ENCODE measurements at regions not wholly inside any gene's neighbourhood (a gene's known extent, or its start where the extent isn't known, plus 50 kb on each side); places are given as distances from the start of the nearest gene placed in this dataset.

- no peak for DNase-seq (ENCODE audit: low read depth in 2 of 2)
Measured at GRCh38 chr5:2658447-2658846, 93.0 kb downstream of the IRX2 start.

DNA sequence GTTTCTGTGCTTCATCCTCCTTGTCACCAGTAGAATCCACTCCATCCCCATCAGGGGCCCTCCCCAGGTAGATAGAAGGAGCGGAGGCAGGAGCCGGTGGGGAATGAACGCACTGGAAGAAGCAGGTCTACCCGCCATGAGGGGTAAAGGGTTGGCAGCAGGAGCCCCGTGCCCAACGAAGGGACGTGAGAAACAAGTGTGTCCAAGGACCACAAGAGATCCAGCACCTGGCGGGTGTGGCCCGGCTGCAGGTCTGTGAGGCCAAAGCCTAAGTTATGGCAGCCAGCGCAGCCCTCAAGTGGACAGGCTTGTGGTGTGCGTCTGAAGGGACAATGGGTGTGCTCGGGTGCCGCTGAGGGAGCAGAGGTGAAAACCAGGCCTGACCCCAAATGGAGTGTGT is 94.3 kb downstream of the IRX2 start:
- no peak for DNase-seq (ENCODE audit: low read depth in 2 of 2)

DNA sequence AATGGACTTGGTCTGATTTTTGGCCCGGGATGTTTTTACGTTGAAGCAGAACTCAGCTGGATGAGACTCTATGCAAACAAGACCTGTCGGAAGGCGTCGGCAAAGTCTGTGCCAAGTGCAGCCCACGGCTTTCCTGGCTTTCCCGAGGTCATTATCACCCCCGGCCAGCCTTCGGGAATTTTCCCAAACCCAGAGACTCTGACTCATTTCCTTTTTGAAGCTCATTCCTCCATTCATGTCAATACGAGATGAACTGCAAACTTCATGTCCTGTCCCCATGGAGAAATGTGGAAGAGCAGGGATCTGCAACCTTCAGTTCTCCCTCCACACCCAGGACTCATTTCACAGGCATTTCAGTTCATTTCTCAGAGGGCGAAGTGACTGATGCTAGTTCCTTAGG is 95.3 kb downstream of the IRX2 start:
- no peak for DNase-seq (ENCODE audit: low read depth in 2 of 2)

DNA sequence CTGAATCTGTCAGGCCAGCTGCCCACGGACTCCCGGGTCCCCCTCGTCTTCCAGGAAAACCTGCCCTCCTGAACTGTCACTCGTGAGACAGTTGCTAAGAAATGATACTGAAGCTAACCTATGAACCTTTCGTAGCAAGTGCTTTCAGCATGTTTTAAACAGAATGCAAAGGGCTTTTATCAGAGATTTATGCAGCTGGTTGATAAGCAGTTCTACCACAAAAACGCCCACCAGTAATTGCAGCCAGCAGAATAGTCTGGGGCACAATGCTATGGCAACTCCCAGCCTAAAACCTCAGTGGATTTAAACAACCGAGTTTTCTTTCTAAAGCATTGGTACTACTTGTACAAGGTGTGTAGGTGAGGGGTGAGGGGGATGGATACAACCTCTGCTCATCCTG is 97.5 kb downstream of the IRX2 start:
- DNase-seq (ENCODE audit: low read depth in 2 of 2) = no peak

DNA sequence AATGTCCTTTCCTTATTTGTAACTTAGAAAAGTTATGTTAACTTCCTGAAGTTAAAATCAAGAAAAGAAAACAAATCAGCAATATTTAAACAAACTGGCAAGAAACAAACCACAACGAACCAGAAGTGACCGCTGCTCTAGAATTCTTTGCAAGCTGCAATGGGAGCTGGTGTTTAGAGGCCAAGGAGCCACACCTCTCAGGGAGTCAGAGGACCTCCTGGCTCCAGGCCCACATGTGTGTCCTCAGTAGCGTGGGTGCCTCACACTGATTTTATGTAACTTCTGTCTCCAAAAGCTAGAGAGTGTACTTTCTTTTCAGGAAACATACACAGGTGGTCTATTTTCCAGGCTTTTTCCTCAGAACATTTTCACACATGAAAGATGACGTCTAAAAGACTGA is 100.4 kb downstream of the IRX2 start:
- no peak for DNase-seq (ENCODE audit: low read depth in 2 of 2)

- no peak for DNase-seq (ENCODE audit: low read depth in 2 of 2)
Measured at GRCh38 chr5:2642684-2643345, 108.7 kb downstream of the IRX2 start.

DNA sequence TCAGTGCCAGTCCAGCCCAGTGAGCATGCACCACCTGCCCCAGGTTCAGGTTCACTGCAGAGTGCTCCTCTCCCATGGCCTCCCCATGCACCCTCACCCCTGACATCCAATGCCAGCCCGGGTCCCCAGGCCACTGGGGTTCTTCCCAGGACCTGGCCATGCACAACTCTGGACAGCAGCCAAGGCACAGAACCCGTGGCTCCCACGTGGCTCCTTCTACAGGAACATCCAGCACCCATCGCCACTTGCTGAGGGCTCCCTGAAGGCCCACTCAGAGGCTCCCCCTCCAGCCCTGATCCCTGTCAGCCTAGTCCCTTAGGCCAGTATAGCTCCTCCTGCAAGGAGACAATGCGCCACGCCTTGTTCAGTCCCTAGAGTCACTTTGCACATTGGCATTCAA is 110.8 kb downstream of the IRX2 start:
- DNase-seq (ENCODE audit: low read depth in 2 of 2) = no peak

GRCh38 chr5:2639425-2639824 is 112.1 kb downstream of the IRX2 start:
- DNase-seq (ENCODE audit: low read depth in 2 of 2) = no peak

DNA sequence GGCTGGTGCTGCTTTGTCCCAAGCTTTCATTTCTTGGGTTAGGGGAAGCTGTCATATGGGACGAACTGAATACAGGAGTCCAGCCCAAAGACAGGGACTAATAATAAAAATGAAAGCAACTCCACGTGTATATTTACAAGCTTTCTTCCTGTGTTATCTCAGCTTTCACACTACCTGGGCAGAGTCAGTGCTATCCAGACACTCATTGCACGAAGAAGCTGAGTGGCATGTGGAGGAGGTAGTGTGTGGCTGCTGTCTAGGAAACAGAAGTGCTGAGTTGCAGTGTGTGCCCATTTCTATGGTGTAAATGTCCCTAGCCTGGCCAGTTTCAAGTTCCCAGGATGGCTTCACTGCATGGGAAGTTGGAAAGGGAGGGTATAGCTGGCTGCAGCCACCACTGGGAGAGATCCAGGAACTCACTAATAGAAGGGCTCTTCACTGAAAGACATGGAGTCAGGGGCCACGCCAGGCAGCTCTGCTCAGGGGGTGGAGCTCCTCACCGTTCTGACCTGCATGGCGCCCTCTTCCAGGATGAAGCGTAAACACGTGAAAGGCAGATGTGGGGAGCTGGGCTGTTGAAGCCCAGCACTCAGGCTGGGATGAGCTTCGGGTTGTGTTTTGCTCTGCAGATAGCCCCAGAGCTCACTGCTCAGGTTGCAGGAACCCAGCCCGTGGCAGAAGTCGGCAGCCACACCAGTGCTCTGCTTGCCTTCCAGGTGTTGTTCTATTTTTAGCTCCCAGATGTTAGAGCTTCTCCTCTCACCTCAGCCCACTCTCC is 116.9 kb downstream of the IRX2 start:
- no peak for DNase-seq (ENCODE audit: low read depth in 2 of 2)

- no peak for DNase-seq (ENCODE audit: low read depth in 2 of 2)
Measured at GRCh38 chr5:2633992-2634391, 117.5 kb downstream of the IRX2 start.

- DNase-seq (ENCODE audit: low read depth in 2 of 2) = no peak
Measured at GRCh38 chr5:2631758-2632157, 119.7 kb downstream of the IRX2 start.

DNA sequence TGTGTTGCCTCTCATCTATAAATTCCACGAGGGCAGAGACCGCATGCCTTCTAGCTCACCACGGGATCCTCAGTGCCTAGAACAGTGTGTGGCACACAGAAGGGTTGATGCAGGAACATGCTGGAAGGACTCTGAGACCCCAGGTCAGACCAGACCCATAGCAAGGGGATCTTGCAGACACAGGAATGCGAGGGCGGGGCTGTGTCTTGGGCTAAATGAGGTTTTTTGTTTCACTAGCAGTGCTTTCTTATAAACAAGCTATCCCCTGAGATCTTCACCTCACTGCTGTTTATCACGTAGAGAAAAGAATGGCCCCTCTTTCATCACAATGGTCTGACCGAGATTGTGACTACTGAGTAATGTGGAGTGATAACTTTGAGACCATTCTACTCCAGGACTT is 122.4 kb downstream of the IRX2 start:
- no peak for DNase-seq (ENCODE audit: low read depth in 2 of 2)

DNA sequence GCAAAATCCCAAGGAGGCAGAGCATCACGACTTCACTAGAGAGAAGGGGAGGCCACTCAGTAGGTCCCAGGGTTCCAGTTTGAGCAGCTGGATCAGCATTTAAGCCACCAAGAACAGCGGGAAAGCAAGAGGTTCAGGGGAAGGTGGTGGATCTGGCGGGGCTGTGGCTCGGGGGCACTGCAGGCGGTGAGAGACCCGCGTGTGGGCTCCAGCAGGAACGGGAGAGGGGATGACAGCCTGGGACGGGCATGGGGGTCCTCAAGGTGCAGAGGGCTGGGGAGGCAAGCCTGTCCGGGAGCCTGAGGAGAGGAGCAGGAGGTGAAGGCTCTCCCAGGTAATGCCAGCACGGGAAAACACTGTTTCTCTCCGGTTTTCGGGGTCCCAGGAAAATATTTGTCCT is 123.6 kb downstream of the IRX2 start:
- no peak for DNase-seq (ENCODE audit: low read depth in 2 of 2)

DNA sequence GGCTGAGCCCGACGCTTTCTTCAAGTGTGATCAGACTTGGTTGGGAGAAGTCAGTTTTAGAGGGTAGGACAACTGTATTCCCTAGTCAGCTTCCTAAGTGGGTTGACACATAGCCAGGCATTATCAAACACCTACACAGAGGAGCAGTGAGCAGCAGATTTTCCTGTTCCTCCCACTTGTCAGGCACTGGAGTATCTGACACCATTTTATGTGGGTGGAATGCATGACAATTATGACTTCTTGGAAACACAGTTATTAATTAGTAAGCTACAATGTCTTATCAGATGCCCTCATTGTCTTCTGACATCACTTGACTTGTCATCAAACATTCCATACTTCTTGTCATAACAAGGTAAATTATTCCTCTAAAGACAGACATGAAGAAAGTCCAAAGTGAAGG is 124.9 kb downstream of the IRX2 start:
- DNase-seq (ENCODE audit: low read depth in 2 of 2) = no peak

DNA sequence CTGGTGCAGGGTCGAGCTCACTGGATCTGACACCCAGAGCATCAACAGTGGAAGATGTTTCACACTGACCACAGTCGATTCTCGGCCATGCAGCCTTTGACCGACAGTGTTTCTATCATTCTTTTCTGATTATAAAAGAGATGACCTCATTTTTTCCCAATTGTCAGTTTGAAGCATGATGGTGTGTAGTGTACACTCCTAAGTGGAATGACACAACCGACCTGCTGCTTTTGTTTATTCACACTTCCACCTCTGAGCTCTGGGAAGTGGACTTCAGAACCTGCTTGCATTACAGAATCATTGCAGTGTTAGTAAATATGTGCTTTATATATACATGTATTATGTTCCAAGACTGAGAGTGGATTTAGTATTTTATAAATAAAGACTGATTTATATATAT is 128.6 kb downstream of the IRX2 start:
- DNase-seq (ENCODE audit: low read depth in 2 of 2) = no peak

DNA sequence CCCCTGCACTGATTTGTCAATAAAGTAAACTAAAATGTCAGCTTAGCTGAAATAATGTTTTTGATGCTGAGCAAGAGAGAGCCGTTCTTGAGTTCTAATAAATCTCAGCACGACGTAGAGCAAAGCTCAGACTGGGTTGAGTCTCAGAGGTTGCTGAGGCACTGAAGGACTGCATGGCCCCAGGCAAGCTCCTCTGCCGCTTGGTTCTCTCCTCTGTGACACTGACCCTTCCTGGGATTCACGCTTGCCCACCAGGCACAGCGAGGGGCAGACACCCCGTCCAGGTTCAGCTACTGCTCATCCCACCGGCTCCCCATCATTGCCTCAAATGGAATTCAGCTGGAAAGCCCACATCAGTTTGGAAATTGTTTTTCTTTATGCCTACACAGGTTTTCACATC is 129.8 kb downstream of the IRX2 start:
- no peak for DNase-seq (ENCODE audit: low read depth in 2 of 2)

- DNase-seq (ENCODE audit: low read depth in 2 of 2) = no peak
Measured at GRCh38 chr5:2619216-2619615, 132.3 kb downstream of the IRX2 start.

GRCh38 chr5:2617461-2617860 is 134.0 kb downstream of the IRX2 start:
- no peak for DNase-seq (ENCODE audit: low read depth in 2 of 2)

- DNase-seq (ENCODE audit: low read depth in 2 of 2) = no peak
Measured at GRCh38 chr5:2615917-2616316, 135.6 kb downstream of the IRX2 start.

DNA sequence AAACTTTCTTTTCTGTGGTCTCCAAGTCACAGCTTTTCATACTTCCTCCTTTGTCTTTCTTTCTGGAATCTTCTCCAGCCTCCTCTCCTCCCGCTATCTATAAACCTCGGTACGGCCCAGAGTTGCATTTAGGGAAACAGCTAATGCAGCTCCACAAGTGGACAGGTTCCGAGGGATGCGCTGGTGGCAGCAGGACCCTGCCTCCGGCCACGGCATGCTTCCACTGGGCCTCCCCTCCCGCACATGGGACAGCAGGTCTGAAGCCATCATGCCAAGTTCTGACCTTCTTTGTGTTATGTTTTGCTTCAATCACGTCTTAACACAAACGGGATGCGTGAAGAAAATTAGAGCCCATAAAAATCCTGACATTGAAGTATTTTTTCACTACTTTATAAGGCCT is 136.9 kb downstream of the IRX2 start:
- DNase-seq (ENCODE audit: low read depth in 2 of 2) = no peak

- no peak for DNase-seq (ENCODE audit: low read depth in 2 of 2)
Measured at GRCh38 chr5:2611659-2612058, 139.8 kb downstream of the IRX2 start.

GRCh38 chr5:2610986-2611385 is 140.5 kb downstream of the IRX2 start:
- no peak for DNase-seq (ENCODE audit: low read depth in 2 of 2)

- DNase-seq (ENCODE audit: low read depth in 2 of 2) = no peak
Measured at GRCh38 chr5:2608391-2608790, 143.1 kb downstream of the IRX2 start.

DNA sequence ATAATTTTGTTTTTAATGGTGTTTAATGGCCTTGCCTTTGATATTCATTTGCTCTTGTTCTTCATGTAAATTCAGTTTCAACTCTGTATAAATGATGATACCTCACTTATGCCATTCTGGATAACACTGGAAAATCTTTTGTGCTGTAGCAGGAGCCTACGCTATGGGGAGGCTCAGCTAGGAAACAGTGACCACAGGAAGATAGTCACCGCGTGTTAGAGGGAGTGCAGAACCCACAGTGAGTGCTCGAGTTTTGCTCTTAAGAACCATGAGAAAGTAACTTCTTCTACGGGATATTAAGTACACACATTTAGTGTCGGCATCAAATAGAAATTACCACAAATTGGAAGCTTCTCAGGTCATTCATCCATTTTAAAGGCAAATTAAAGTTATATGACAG is 143.9 kb downstream of the IRX2 start:
- DNase-seq (ENCODE audit: low read depth in 2 of 2) = no peak
